ENCODE measurements at regions not wholly inside any gene's neighbourhood (a gene's known extent, or its start where the extent isn't known, plus 50 kb on each side); places are given as distances from the start of the nearest gene placed in this dataset.

DNA sequence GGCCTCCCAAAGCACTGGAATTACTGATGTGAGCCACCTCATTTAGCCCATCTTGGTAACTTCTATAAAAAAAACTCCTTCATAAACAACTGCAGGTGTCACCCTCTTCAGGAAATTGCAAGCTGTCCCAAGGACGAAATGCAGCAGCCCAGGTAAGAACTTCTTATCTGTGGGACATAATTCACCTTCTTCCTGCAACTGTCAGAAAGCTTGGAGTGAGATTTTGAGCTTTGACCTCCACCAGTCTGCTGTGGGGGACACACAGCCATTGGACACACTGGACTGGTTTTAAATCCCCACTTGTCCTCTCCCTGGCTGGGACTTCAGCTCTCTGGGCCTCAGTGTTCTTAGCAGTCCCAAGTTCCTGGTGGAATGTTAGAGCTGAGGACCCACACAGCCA lies 368.5 kb downstream of the MN1 start:
- TF ChIP-seq, protein P1, sequence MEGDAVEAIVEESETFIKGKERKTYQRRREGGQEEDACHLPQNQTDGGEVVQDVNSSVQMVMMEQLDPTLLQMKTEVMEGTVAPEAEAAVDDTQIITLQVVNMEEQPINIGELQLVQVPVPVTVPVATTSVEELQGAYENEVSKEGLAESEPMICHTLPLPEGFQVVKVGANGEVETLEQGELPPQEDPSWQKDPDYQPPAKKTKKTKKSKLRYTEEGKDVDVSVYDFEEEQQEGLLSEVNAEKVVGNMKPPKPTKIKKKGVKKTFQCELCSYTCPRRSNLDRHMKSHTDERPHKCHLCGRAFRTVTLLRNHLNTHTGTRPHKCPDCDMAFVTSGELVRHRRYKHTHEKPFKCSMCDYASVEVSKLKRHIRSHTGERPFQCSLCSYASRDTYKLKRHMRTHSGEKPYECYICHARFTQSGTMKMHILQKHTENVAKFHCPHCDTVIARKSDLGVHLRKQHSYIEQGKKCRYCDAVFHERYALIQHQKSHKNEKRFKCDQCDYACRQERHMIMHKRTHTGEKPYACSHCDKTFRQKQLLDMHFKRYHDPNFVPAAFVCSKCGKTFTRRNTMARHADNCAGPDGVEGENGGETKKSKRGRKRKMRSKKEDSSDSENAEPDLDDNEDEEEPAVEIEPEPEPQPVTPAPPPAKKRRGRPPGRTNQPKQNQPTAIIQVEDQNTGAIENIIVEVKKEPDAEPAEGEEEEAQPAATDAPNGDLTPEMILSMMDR (IDR thresholded peaks at IDR 0.05), result no peak
- no peak for TF ChIP-seq POLR2A (IDR thresholded peaks at IDR 0.05)

All from adrenal gland (tissue), 5 donors.